Stimulated activated CD8-positive, alpha-beta memory T cell treated with anti-CD3 and anti-CD28 coated beads, Interleukin-4, amount 100 ng/mL, for 48 hours (primary cell): ENCODE measurements at regions not wholly inside any gene's neighbourhood (a gene's known extent, or its start where the extent isn't known, plus 50 kb on each side); places are given as distances from the start of the nearest gene placed in this dataset.
"Not testable (repeated sequence)": the region's sequence is repeated elsewhere in the genome, so short reads cannot be mapped to it uniquely, and the experiment has no call there.

Experiments
- DNase-seq: peaks from one replicate; pipeline ENCODE4 v3.0.0-alpha.2; 2020

- no peak for DNase-seq
Measured at GRCh38 chr1:219560856-219561255, 52.0 kb downstream of the ZC3H11B start.

DNA sequence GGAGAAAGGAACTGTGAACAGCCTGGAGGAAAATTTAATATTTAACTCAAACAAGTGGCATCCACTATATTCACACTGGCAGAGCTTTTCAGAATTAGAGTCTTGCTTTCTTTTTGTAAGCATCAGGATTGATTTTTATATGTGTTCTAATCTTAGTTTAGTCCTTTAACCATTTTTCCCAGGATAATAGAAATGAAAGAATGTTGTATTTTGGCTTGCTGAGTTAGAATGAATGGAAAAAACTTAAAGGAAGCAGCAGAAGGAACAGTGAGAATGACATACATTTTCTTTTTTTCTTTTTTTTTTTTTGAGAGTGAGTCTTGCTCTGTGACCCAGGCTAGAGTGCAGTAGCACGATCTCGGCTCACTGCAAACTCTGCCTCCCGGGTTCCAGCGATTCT lies 53.0 kb downstream of the ZC3H11B start:
- no peak for DNase-seq

- no peak for DNase-seq
Measured at GRCh38 chr1:219555806-219556205, 57.1 kb downstream of the ZC3H11B start.

GRCh38 chr1:219555031-219555692 lies 57.7 kb downstream of the ZC3H11B start:
- no peak for DNase-seq

DNA sequence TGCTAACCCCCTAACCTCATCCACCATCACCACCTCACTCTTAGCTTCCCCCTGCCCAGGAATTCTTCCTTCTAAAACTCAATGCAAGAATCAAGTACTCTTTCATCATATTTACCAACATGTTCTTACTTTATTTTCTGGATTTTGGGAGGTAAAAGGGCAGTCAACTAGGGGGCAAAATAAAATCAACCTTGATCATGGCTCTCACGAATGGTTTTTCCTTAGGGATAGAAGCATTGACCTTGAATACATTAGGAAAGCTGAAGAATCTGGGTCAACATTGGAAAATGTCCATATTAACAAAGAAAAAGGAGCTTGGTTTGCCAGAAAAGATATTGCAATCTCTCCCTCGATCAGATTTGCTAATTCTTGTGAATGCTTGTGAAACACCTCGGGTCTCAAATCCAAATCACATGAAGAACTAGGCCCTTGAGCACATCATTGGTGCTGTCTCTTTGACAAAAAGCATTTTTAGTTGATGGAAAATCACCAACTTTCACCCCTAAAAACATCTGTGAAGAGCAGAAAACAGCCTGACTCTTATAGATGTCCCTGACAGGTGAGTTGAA lies 58.9 kb downstream of the ZC3H11B start:
- no peak for DNase-seq

- no peak for DNase-seq
Measured at GRCh38 chr1:219550201-219550600, 62.7 kb downstream of the ZC3H11B start.

GRCh38 chr1:219549215-219549614 lies 63.7 kb downstream of the ZC3H11B start:
- DNase-seq: no peak

DNA sequence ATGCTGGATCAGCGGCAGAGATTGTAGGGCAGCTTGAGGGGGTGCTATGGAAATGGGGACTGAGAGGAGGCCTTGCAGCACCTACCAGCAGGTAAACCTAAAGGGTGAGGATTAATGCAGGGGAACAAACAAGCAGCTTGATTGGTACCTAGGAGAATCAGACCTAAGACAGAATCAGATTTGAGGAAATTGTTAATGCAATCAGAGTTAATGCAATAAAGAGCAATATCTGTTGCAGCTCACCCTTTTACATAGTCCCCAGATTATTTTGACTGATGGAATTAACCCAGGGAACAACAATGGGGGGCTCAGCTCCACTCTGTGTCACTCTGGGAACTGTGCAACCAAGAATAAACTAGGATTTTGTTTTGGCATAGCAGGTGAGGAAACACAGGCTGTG lies 64.5 kb downstream of the ZC3H11B start:
- no peak for DNase-seq

DNA sequence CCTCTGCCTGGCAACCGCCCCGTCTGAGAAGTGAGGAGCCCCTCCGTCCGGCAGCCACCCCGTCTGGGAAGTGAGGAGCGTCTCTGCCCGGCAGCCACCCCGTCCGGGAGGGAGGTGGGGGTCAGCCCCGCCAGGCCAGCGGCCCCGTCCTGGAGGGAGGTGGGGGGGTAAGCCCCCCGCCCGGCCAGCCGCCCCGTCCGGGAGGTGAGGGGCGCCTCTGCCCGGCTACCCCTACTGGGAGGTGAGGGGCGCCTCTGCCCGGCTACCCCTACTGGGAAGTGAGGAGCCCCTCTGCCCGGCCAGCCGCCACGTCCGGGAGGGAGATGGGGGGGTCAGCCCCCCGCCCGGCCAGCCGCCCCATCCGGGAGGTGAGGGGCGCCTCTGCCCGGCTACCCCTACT lies 67.1 kb downstream of the ZC3H11B start:
- DNase-seq: not testable (repeated sequence)

GRCh38 chr1:219544163-219544846 lies 68.6 kb downstream of the ZC3H11B start:
- no peak for DNase-seq

GRCh38 chr1:219542828-219543518 lies 69.9 kb downstream of the ZC3H11B start:
- DNase-seq: no peak

- DNase-seq: no peak
Measured at GRCh38 chr1:219541946-219542345, 71.0 kb downstream of the ZC3H11B start.

GRCh38 chr1:219539645-219540254 lies 73.2 kb downstream of the ZC3H11B start:
- no peak for DNase-seq

DNA sequence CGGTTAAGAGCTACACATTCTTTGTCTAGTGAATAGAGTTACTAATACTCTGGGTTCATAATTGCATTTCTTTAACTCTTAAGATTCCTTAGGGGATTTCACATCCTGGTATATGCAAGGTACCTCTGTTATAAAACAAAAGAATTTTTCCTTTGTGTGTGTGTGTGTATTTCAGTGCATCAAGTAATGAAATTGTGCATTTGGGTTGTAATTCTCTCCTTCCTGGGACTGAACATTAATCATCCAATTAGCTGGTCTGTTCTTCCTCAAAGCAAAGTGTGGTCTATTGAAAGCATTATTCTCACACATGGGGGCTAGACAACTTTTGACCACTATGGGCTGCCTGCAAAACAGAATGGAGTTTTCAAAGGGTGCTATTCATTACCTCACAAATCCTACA lies 74.0 kb downstream of the ZC3H11B start:
- DNase-seq: no peak

GRCh38 chr1:219537223-219537631 lies 75.7 kb downstream of the ZC3H11B start:
- DNase-seq: no peak

DNA sequence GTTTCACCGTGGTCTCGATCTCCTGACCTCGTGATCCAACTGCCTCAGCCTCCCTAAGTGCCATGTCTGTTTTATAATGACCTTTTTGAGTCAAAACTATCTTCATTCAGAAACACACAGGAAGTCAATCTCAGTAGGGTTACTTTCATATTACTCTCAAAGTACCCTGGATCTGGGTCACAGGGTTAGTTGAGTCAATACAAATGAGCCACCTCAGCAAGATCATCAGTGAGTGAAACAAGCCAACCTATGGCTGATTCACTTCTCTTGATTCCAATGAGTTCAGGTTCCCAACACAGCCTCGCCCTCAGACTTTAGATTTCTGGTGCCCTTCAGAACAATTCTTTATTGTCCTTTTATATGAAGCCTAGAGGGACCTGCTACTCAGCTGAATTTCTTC lies 76.9 kb downstream of the ZC3H11B start:
- no peak for DNase-seq

DNA sequence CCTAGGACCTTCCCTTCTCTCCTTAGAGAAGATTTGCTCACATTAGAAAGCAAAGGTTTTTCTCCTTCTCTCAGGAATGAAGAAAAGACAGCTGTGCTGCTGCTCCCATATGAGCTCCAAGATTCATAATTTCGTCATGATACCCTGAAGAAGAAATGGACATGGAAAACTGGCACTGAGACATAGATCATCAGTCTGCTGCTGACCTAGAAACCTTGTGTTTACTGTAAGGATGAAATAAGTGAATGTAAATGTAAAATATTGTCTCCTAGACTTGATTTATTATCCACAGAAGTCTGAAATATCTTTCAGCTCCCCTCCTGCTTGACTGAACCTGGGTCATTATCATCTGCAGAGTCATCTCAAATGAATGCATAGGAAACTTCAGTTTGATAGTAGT lies 77.9 kb downstream of the ZC3H11B start:
- DNase-seq: no peak

GRCh38 chr1:219533280-219533679 lies 79.6 kb downstream of the ZC3H11B start:
- DNase-seq: no peak

GRCh38 chr1:219529116-219529515 lies 83.8 kb downstream of the ZC3H11B start:
- no peak for DNase-seq

GRCh38 chr1:219528633-219529032 lies 84.3 kb downstream of the ZC3H11B start:
- no peak for DNase-seq

GRCh38 chr1:219527994-219528393 lies 84.9 kb downstream of the ZC3H11B start:
- DNase-seq: no peak

DNA sequence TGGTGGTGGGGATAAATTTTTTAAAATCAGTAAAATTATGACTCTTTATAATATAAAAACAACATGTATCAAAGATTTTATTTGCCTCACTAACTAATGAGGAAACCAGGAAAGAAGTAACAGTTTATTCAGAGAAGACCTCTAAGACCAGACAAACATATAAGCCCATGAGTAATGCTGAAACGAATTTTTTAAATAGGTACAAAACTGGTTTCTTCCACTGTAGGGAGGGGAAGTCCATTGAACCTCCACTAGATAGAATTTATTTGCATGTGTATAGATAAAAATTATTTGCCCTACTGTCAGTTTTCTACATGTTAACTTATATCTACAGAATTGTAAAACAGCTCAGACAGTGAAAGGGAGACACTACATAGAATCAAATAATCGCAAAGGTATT lies 86.8 kb downstream of the ZC3H11B start:
- DNase-seq: no peak

DNA sequence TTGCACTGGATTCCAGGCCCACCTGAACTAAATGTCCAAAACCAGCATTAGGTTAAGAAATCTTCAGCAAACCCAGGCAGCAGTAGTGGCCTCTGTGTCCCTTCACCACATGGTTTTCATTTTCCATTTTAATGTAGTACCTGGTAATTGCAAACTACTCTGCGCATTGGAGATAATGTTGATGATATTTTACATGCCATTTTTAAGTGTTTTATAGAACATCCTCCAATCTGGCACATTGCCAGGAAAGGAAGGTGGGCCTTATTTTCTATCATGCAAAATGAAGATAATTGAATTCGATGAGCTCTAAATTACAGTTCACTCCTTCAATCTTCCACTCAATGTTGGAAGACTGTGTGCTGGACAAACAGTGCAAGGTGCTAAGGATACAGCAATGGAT lies 89.5 kb downstream of the ZC3H11B start:
- no peak for DNase-seq
